ENCODE measurements at regions not wholly inside any gene's neighbourhood (a gene's known extent, or its start where the extent isn't known, plus 50 kb on each side); places are given as distances from the start of the nearest gene placed in this dataset.

DNA sequence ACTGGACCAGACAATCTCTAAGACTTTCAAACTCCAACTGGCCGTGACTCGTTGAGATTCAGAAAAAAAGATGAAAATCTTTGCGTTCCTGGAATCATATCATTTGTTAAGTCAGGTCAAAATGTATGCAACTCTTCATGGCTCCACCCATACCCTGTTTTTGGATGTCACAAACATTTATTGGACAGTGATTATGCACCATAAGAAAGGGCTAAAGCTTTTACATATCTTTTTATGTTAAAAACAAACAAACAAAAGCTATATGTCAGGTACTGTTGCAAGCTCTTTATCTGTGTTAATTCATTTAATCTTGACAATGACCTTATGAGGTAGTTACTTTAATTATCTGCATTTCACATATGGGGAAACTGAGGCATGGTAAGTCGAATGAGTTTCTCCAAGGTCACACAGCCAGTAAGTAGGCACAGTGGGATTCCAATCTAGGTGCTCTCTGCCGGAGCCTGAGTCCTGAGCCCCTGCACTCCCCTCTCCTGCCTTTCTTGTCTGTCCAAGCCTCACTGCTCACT lies 145.7 kb upstream of the MYCN start:
- H2AK5ac ChIP-seq (ENCODE audit: low read depth, low read length) = no peak overlapping the region
- TF ChIP-seq NRF1 (IDR thresholded peaks at IDR 0.05; ENCODE audit: low read depth, low read length) = no peak
- no peak for TF ChIP-seq MAFK (IDR thresholded peaks at IDR 0.05; ENCODE audit: low read depth, low read length)
- no peak for TF ChIP-seq KDM4A (IDR thresholded peaks at IDR 0.05; ENCODE audit: low read depth, low read length, severe bottlenecking)
- H2AFZ ChIP-seq (ENCODE audit: low read length) = no peak overlapping the region
- H2BK12ac ChIP-seq (ENCODE audit: low read depth, low read length) = no peak overlapping the region
- FAIRE-seq (no peak), DNase-seq (ENCODE audit: low read depth in 1 of 2, low spot score in 2 of 2) (no peak)
- H2BK20ac ChIP-seq (ENCODE audit: low read length) = no peak overlapping the region
- no peaks in the 10 kb centered on the region for H4K20me1 ChIP-seq (replicated peaks in 1 of 2; ENCODE audit: control insufficient read depth in 1 of 2, insufficient read depth in 2 of 2, low read length in 2 of 2)
- no peak overlapping the region for H3K27ac ChIP-seq (ENCODE audit: low read depth, low read length)
- H3K9me3 ChIP-seq (ENCODE audit: insufficient read depth in 2 of 2, low read depth in 1 of 2, low read length in 1 of 2) = no peaks in the 10 kb centered on the region
- no peaks in the 10 kb centered on the region for H3K27me3 ChIP-seq (replicated peaks in 1 of 4; ENCODE audit: control insufficient read depth in 3 of 4, extremely low read depth in 1 of 4, insufficient read depth in 3 of 4, low read length in 3 of 4)
- ChIA-PET CTCF (ENCODE audit: partially characterized antibody) (interaction anchor here (0.6 to 5.5 kb wide), 18 partner anchors 11 to 757 kb away, joined by 3 to 47 read pairs (median 3); no protein-coding TSS in a partner anchor), POLR2A (ENCODE audit: partially characterized antibody) (no interaction called here)
- H3K4ac ChIP-seq (replicated peaks; ENCODE audit: insufficient read length, low read depth, low read length) = no peak overlapping the region
- no peak overlapping the region for H2BK15ac ChIP-seq (ENCODE audit: low read length)
- no peak overlapping the region for H4K5ac ChIP-seq (ENCODE audit: insufficient read length, low read depth, low read length)
- H3K4me2 ChIP-seq (ENCODE audit: insufficient read depth in 1 of 2, low read depth in 2 of 2, low read length in 2 of 2) = no peak overlapping the region
- no peak overlapping the region for H4K91ac ChIP-seq (replicated peaks; ENCODE audit: insufficient read length, low read length)
- no peak overlapping the region for H3K4me3 ChIP-seq (ENCODE audit: extremely low read depth in 1 of 4, insufficient read depth in 2 of 4, low read depth in 3 of 4, low read length in 4 of 4)
- H3K23ac ChIP-seq (ENCODE audit: insufficient read length) = no peak overlapping the region
- no peak overlapping the region for H3K9ac ChIP-seq (replicated peaks in 1 of 4; ENCODE audit: extremely low read depth in 1 of 4, low read depth in 3 of 4, low read length in 3 of 4)
- H3K79me2 ChIP-seq (ENCODE audit: control insufficient read depth in 1 of 2, insufficient read depth in 2 of 2, low read length in 2 of 2) = no peaks in the 10 kb centered on the region
- H2BK5ac ChIP-seq (ENCODE audit: low read depth, low read length) = no peak overlapping the region
- peaks cover 0 to 2% (median 1%) of the 10 kb centered on the region in 4 experiments; a peak in 2 of 7 replicates for H3K4me1 ChIP-seq (replicated peaks in 1 of 4; ENCODE audit: control insufficient read depth in 3 of 4, insufficient read depth in 4 of 4, low read length in 3 of 4)
- WGBS, 2 experiments (ENCODE audit: extremely low coverage in 1 of 2, insufficient coverage in 1 of 2, insufficient read length in 1 of 2, insufficient replicate concordance in 2 of 2, low coverage in 1 of 2, low lambda C conversion rate in 2 of 2, missing lambda C conversion rate in 1 of 2) = 85% methylated on average over 5 of the region's 5 CpGs; no CpG with 5 or more reads in 1 of the 2 experiments
- H3K23me2 ChIP-seq (ENCODE audit: low read depth, low read length) = no peaks in the 10 kb centered on the region
- H4K8ac ChIP-seq (ENCODE audit: extremely low read depth, insufficient read depth, low read length) = no peak overlapping the region
- H3K79me1 ChIP-seq (ENCODE audit: low read depth, low read length) = no peaks in the 10 kb centered on the region
- H3K14ac ChIP-seq (ENCODE audit: insufficient read length) = no peak overlapping the region
- H2BK120ac ChIP-seq (replicated peaks; ENCODE audit: low read depth, low read length) = no peak overlapping the region
- no peaks in the 10 kb centered on the region for H3K36me3 ChIP-seq (ENCODE audit: control insufficient read depth in 2 of 4, insufficient read depth in 4 of 4, low read length in 3 of 4)
- H3K18ac ChIP-seq (ENCODE audit: extremely low read depth, low read length) = no peak overlapping the region
- no peak overlapping the region for H3K56ac ChIP-seq (replicated peaks; ENCODE audit: insufficient read length, low read depth, low read length)
